K562 (cell line): ENCODE measurements at regions not wholly inside any gene's neighbourhood (a gene's known extent, or its start where the extent isn't known, plus 50 kb on each side); places are given as distances from the start of the nearest gene placed in this dataset.

Experiments
- ATAC-seq: fragments of 200-7000 bp; cut with Tn5 transposase; 3 replicates; pipeline ENCODE4 v1.9.1; 2020; ENCODE audit warnings: moderate library complexity
- BruUV-seq: library from RNA; stranded (reverse); fragments of 400-500 nt; replicated peaks from 2 replicates; lab custom pipeline; 2021; lab: Mats Ljungman, UMichigan
- CTCF ChIA-PET: fragments of 300-600 bp; formaldehyde crosslinking; extraction: SDS; loops from one replicate; lab custom pipeline; 2021; ENCODE audit warnings: low intra/inter-chr PET ratio; lab: Yijun Ruan, JAX
- POLR2A ChIA-PET: fragments of 300-600, 350-650 bp; sonication (Branson Sonifier 250); formaldehyde crosslinking; extraction: SDS; loops from one replicate; lab custom pipeline; 2021; ENCODE audit warnings: antibody characterized with exemption, inconsistent platforms; lab: Yijun Ruan, JAX
- DNase-seq, 4 experiments: peaks; one replicate each; pipeline versions ENCODE4 v3.0.0 to v3.0.0-alpha.2; 2011 to 2018; ENCODE audit warnings: low spot score in 3 of 4, mixed read lengths in 3 of 4; ENCODE audit errors: extremely low read depth in 1 of 4
- FAIRE-seq: peaks from 2 replicates; lab custom pipeline; 2011; peaks lifted over from hg19 to GRCh38; lab: Jason Lieb, UNC
- H2AFZ ChIP-seq: 2 replicates; pipeline ENCODE4 v1.6.0; 2011; ENCODE audit warnings: low read depth, low read length, control low read depth, inconsistent platforms
- H3K27ac ChIP-seq: fragments of 200-600 bp; 3 replicates; pipeline ENCODE4 v1.8.0; 2011; ENCODE audit warnings: low read depth, mild to moderate bottlenecking, control low read depth, inconsistent platforms, low read length, moderate library complexity, mixed read lengths; ENCODE audit errors: extremely low read depth
- H3K27me3 ChIP-seq, 2 experiments: fragments of 300-600 bp in 1 of 2; 2 replicates in 1 of 2; 3 replicates in 1 of 2; pipeline versions ENCODE4 v1.6.0 to v1.8.0; 2011; ENCODE audit warnings: inconsistent platforms in 2 of 2, low read length in 2 of 2, mild to moderate bottlenecking in 1 of 2, mixed read lengths in 1 of 2, moderate library complexity in 1 of 2; ENCODE audit not compliant: control insufficient read depth in 2 of 2, insufficient read depth in 2 of 2
- H3K36me3 ChIP-seq: fragments of 300-600 bp; 3 replicates; pipeline ENCODE4 v1.8.0; 2011; ENCODE audit warnings: mild to moderate bottlenecking, low read length, inconsistent platforms; ENCODE audit not compliant: control insufficient read depth, insufficient read depth
- H3K4me1 ChIP-seq, 2 experiments: fragments of 200-600 bp in 1 of 2; replicated peaks in 1 of 2; 2 replicates in 1 of 2; 3 replicates in 1 of 2; pipeline versions ENCODE4 v1.5.1 to v1.8.0; 2011; ENCODE audit warnings: inconsistent platforms in 2 of 2, low read length in 2 of 2, mild to moderate bottlenecking in 1 of 2, mixed read lengths in 1 of 2, moderate library complexity in 1 of 2; ENCODE audit not compliant: control insufficient read depth in 2 of 2, insufficient read depth in 2 of 2
- H3K4me2 ChIP-seq: 2 replicates; pipeline ENCODE4 v1.6.1; 2011; ENCODE audit warnings: low read length, control low read depth, inconsistent platforms, mixed read lengths; ENCODE audit not compliant: insufficient read depth
- H3K4me3 ChIP-seq: fragments of 200-600 bp; sonication (generic), shearing (Covaris generic); 2 replicates; pipeline ENCODE4 v1.5.1; 2016; ENCODE audit warnings: control low read depth, inconsistent platforms
- H3K79me2 ChIP-seq: fragments of 200-600 bp; 3 replicates; pipeline ENCODE4 v1.8.0; 2011; ENCODE audit warnings: low read length, inconsistent platforms; ENCODE audit not compliant: control insufficient read depth, insufficient read depth
- H3K9ac ChIP-seq, 2 experiments: 2 replicates each; pipeline versions ENCODE4 v1.6.0 to v1.6.1; 2011; ENCODE audit warnings: low read depth in 2 of 2, low read length in 2 of 2, control low read depth in 1 of 2, inconsistent platforms in 1 of 2, mild to moderate bottlenecking in 1 of 2, mixed read lengths in 1 of 2; ENCODE audit not compliant: insufficient read depth in 1 of 2
- H3K9me1 ChIP-seq: one replicate; pipeline ENCODE4 v1.6.0; 2011; ENCODE audit warnings: inconsistent platforms, mild to moderate bottlenecking, low read length, moderate library complexity; ENCODE audit not compliant: control insufficient read depth, insufficient read depth
- H3K9me3 ChIP-seq: replicated peaks from 2 replicates; pipeline ENCODE4 v1.5.1; 2011; ENCODE audit warnings: low read depth, low read length, inconsistent platforms; ENCODE audit not compliant: control insufficient read depth, insufficient read depth
- H4K20me1 ChIP-seq: replicated peaks from 2 replicates; pipeline ENCODE4 v1.6.1; 2011; ENCODE audit warnings: low read length, inconsistent platforms, mixed read lengths; ENCODE audit not compliant: control insufficient read depth, insufficient read depth
- EP300 ChIP-seq: IDR thresholded peaks from 2 replicates; pipeline ENCODE4 v1.6.1; 2012; ENCODE audit warnings: low read length, improper control_type of control experiment
- RAD21 ChIP-seq, 2 experiments: fragments of 250-450 bp in 1 of 2; fragments of 450-650 bp in 1 of 2; sonication (Bioruptor Pico) in 1 of 2; formaldehyde crosslinking in 1 of 2; IDR thresholded peaks in 1 of 2; conservative IDR thresholded peaks in 1 of 2; 2 replicates each; pipeline versions ENCODE4 v1.4.0 to v1.8.0; 2020 to 2022; ENCODE audit warnings: mild to moderate bottlenecking in 2 of 2, moderate library complexity in 1 of 2
- WGBS: fragments of 100-300 bp; shearing (Covaris generic); methylation state at CpG from one replicate; pipeline ENCODE4 v1.1.6; 2016; ENCODE audit warnings: low coverage, mixed read lengths; ENCODE audit not compliant: insufficient coverage; ENCODE audit errors: missing lambda C conversion rate; 5-methylcytosine and 5-hydroxymethylcytosine counted together
- in situ Hi-C: fragments of 300-500 bp; cut with MboI; formaldehyde crosslinking; loops from 4 replicates; pipeline ENCODE4 v1.15.0; 2018; ENCODE audit warnings: inconsistent platforms, mixed read lengths
- intact Hi-C: fragments of 100-400 bp; cut with micrococcal nuclease; formaldehyde crosslinking; loops from 2 replicates; pipeline ENCODE4 v1.14.2; 2022

DNA sequence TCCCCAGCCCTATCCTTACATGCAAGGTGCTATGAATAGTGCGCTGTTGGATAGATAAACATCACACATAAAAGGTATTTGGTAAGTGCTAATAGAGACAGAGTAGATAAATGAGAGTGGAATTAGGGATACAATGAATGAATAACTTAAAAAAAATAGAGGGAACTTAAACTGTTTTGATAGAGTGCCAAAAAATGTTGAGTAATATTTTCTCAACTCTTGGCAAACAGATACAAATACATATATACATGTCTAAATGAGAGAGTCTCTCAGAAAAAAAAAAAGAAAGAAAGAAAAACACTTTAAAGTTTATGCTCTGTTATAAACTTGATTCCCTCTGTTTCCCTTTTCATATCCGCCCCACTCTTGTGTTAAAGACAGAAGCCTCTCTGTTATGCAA is 667.4 kb downstream of the ROBO2 start:
- no peak overlapping the region for H2AFZ ChIP-seq
- H3K4me2 ChIP-seq = no peak overlapping the region
- CTCF ChIA-PET = no interaction called here
- H3K36me3 ChIP-seq = no peaks in the 10 kb centered on the region
- 0% methylated on average over 2 of the region's 2 CpGs for WGBS
- no peaks in the 10 kb centered on the region for H3K27me3 ChIP-seq
- in situ Hi-C loops (no loop called here), intact Hi-C loops (no loop called here)
- H3K4me1 ChIP-seq = no peaks in the 10 kb centered on the region
- no TSS peak for BruUV-seq
- H3K9ac ChIP-seq = no peak overlapping the region
- no peak for TF ChIP-seq RAD21 (CRISPR knock-in tag; conservative IDR thresholded peaks at IDR 0.05 in 1 of 2, IDR thresholded peaks at IDR 0.05 in 1 of 2)
- H4K20me1 ChIP-seq = no peaks in the 10 kb centered on the region
- POLR2A ChIA-PET = no interaction called here
- H3K27ac ChIP-seq = no peak overlapping the region
- FAIRE-seq (no peak), ATAC-seq (no peak), DNase-seq (no peak)
- no peaks in the 10 kb centered on the region for H3K9me3 ChIP-seq
- H3K4me3 ChIP-seq = no peak overlapping the region
- H3K79me2 ChIP-seq = no peaks in the 10 kb centered on the region
- no peaks in the 10 kb centered on the region for H3K9me1 ChIP-seq

GRCh38 chr3:77709155-77709554 is 669.3 kb downstream of the ROBO2 start:
- Histone ChIP-seq H3K9ac (no peak overlapping the region), H2AFZ (no peak overlapping the region), H3K27ac (no peak overlapping the region), H3K79me2 (no peaks in the 10 kb centered on the region), H3K36me3 (no peaks in the 10 kb centered on the region), H3K4me3 (no peak overlapping the region), H4K20me1 (no peaks in the 10 kb centered on the region), H3K9me1 (no peaks in the 10 kb centered on the region), H3K4me2 (no peak overlapping the region), H3K27me3 (no peaks in the 10 kb centered on the region), H3K4me1 (no peaks in the 10 kb centered on the region), H3K9me3 (no peaks in the 10 kb centered on the region)
- intact Hi-C loops (no loop called here), in situ Hi-C loops (no loop called here)
- ChIA-PET CTCF (no interaction called here), POLR2A (no interaction called here)
- FAIRE-seq (no peak), ATAC-seq (no peak), DNase-seq (no peak)
- BruUV-seq = no TSS peak
- TF ChIP-seq EP300 = no peak
- 0% methylated on average over 2 of the region's 2 CpGs for WGBS
